ENCODE measurements at regions not wholly inside any gene's neighbourhood (a gene's known extent, or its start where the extent isn't known, plus 50 kb on each side); places are given as distances from the start of the nearest gene placed in this dataset.

DNA sequence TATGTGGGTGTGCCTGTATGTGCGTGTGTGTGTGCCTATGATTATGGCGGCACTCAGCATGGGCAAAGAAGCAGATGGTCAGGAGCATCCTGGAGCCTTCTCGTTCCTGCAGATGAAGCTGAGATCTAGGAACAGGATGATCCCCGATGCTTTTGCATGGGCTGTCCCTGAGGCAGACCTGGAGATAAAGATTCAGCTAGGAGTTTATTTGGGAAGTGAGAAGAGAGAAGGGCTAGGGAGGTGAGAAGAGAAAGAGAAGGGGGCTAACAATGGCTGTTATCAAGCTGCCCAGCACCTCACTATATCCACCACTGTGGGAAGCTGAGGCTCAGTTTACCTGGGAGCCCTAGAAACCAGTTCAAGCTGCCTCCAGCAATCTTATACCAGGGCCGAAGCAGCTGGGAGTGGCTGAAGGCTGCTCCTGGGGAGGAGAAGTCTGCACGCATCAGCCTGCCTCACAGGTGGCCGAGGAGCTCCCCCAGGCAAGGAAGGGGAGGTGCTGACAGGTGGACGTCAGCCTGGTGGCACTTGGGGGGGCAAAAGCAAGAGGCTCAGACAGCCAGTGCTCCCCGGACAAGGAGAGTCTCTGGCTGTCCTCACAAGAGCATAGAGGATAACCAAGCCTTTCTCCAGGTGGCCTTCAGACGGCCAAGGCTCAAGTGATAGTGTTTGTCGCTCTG is 94.0 kb upstream of the IQSEC1 start:
- Mint-ChIP-seq H3K9me3 (no peaks in the 10 kb centered on the region), H3K27ac (no peak overlapping the region), H3K27me3 (peaks cover 0 to 2% of the 10 kb centered on the region in 2 donors), H3K4me1 (ENCODE audit: low read depth in 2 of 2) (no peaks in the 10 kb centered on the region), H3K4me3 (no peak overlapping the region), H3K36me3 (no peaks in the 10 kb centered on the region)
- ATAC-seq (no peak), DNase-seq (ENCODE audit: low spot score) (no peak)

DNA sequence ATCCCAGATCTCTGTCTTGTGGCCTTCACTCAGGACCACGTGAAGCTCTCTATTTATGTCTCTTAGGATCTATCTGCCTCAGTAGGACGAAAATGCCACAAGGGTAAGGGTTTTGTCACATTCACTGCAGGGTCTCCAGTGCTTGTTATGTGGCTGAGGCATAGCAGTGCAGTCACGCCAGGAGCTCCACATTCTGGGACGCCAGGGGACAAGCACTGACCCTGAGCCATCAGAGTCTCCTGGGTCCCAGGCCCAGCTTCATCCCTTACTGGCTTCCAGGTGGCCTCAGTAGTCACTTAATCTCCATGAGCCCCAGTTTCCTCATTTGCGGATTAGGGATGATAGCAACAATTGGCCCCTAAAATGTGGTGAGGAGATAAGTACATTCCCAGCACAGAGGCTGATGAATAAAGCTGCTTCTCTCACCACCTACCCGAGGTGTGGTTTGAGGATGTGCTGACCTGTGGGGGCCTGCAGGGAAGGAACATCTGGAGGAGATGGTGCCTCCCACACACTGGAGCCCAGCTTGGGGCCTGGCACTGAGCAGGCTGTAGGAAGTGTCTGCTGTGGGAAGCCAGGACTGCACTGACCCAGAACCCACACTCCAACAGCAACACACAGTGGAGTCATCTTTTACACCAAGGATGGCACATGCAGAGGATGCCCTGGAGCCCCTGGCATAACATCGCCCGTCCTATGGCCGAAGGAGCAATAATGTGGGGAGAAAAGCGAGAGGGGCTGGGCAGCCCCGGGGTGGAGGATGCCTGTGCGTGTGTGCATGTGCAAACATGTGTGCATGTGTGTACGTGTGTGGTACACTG is 93.2 kb upstream of the IQSEC1 start:
- H3K9me3 Mint-ChIP-seq: no peaks in the 10 kb centered on the region
- H3K27me3 Mint-ChIP-seq: peaks cover 0 to 2% of the 10 kb centered on the region in 2 donors
- DNase-seq (ENCODE audit: low spot score) (no peak), ATAC-seq (no peak)
- H3K27ac Mint-ChIP-seq: no peak overlapping the region
- no peak overlapping the region for H3K4me3 Mint-ChIP-seq
- H3K36me3 Mint-ChIP-seq: no peaks in the 10 kb centered on the region
- H3K4me1 Mint-ChIP-seq (ENCODE audit: low read depth in 2 of 2): no peaks in the 10 kb centered on the region

DNA sequence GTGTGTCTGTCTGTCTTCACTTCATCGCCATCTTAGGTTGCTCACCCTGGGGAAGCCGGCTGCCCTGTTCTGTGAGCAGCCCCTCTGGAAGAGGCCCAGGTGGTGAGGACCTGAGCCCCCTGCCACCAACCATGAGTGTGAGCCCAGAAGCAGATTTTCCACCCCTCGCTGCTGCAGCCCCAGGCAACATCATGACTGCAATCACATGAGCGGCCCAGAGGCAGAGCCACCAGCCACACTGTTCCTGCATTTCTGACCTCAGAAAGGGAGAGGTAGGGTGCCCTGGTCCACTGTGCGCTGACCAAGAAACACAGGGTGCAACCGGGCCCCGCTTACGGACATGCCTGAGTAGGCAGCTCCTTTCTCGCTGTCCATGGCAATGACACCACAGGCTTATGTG is 92.3 kb upstream of the IQSEC1 start:
- ATAC-seq: no peak
- Mint-ChIP-seq H3K27ac (no peak overlapping the region), H3K27me3 (peaks cover 0 to 2% of the 10 kb centered on the region in 2 donors), H3K9me3 (no peaks in the 10 kb centered on the region), H3K4me1 (ENCODE audit: low read depth in 2 of 2) (no peaks in the 10 kb centered on the region), H3K4me3 (no peak overlapping the region), H3K36me3 (no peaks in the 10 kb centered on the region)
- DNase-seq (ENCODE audit: low spot score): no peak

DNA sequence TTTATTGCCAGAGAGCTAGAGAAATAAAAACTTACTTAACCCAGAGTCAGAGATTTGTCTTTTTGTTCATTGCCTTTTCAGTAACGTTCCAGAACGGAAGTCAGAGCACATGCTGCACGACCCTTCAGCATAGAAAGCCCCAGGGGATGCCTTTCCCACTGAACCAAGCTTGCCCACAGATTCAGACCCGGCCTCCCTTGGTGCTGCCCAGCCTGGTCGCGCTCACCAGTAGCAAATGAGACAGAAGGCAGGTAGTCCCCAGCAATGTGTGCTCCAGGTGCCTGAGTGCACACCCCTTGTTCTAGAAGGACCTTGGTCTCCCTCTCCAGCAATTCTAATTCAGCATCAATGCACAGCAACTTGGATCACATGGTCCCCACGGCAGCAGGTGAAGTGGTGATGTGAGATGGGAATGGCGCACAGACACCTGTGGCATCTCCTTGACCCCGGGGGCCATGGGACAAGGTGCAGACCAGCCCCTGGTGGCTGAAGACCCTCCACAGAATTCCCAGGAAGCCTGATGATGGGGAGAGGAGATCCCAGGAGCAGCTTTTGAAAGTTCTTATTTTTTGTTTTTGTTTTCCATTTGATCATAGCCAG is 91.8 kb upstream of the IQSEC1 start:
- Mint-ChIP-seq H3K27ac (no peak overlapping the region), H3K9me3 (no peaks in the 10 kb centered on the region), H3K4me1 (ENCODE audit: low read depth in 2 of 2) (no peaks in the 10 kb centered on the region), H3K27me3 (peaks cover 0 to 2% of the 10 kb centered on the region in 2 donors), H3K36me3 (no peaks in the 10 kb centered on the region), H3K4me3 (no peak overlapping the region)
- ATAC-seq (no peak), DNase-seq (ENCODE audit: low spot score) (no peak)

- ATAC-seq: no peak
- no peaks in the 10 kb centered on the region for H3K9me3 Mint-ChIP-seq
- no peak overlapping the region for H3K27ac Mint-ChIP-seq
- H3K4me3 Mint-ChIP-seq: no peak overlapping the region
- peaks cover 0 to 2% of the 10 kb centered on the region in 2 donors for H3K27me3 Mint-ChIP-seq
- H3K4me1 Mint-ChIP-seq (ENCODE audit: low read depth in 2 of 2): no peaks in the 10 kb centered on the region
- no peaks in the 10 kb centered on the region for H3K36me3 Mint-ChIP-seq
- no peak for DNase-seq (ENCODE audit: low spot score)
Measured at GRCh38 chr3:13163848-13164382, 90.7 kb upstream of the IQSEC1 start.

GRCh38 chr3:13162549-13163320 is 89.5 kb upstream of the IQSEC1 start:
- DNase-seq (ENCODE audit: low spot score): no peak
- Mint-ChIP-seq H3K9me3 (no peaks in the 10 kb centered on the region), H3K27ac (no peak overlapping the region), H3K4me3 (no peak overlapping the region), H3K36me3 (no peaks in the 10 kb centered on the region), H3K4me1 (ENCODE audit: low read depth in 2 of 2) (no peaks in the 10 kb centered on the region), H3K27me3 (peaks cover 0 to 2% of the 10 kb centered on the region in 2 donors)
- ATAC-seq: no peak

GRCh38 chr3:13161771-13162535 is 88.7 kb upstream of the IQSEC1 start:
- Mint-ChIP-seq H3K9me3 (no peaks in the 10 kb centered on the region), H3K36me3 (no peaks in the 10 kb centered on the region), H3K27me3 (peaks cover 0 to under 1% of the 10 kb centered on the region in 2 donors), H3K4me3 (no peak overlapping the region), H3K27ac (no peak overlapping the region), H3K4me1 (ENCODE audit: low read depth in 2 of 2) (no peaks in the 10 kb centered on the region)
- ATAC-seq (no peak), DNase-seq (ENCODE audit: low spot score) (no peak)

- peaks cover 6% of the 10 kb centered on the region for H3K9me3 Mint-ChIP-seq
- DNase-seq (ENCODE audit: low spot score) (no peak), ATAC-seq (no peak)
- H3K4me3 Mint-ChIP-seq: no peak overlapping the region
- peaks cover 0 to 5% of the 10 kb centered on the region in 2 donors for H3K27me3 Mint-ChIP-seq
- H3K4me1 Mint-ChIP-seq (ENCODE audit: low read depth in 2 of 2): no peaks in the 10 kb centered on the region
- no peaks in the 10 kb centered on the region for H3K36me3 Mint-ChIP-seq
- no peak overlapping the region for H3K27ac Mint-ChIP-seq
Measured at GRCh38 chr3:13161021-13161759, 88.0 kb upstream of the IQSEC1 start.

- DNase-seq (ENCODE audit: low spot score) (no peak), ATAC-seq (no peak)
- Mint-ChIP-seq H3K9me3 (peaks cover 7% of the 10 kb centered on the region), H3K4me1 (ENCODE audit: low read depth in 2 of 2) (no peaks in the 10 kb centered on the region), H3K4me3 (no peak overlapping the region), H3K36me3 (peaks cover 1% of the 10 kb centered on the region), H3K27me3 (peaks cover 0 to 6% of the 10 kb centered on the region in 2 donors), H3K27ac (no peak overlapping the region)
Measured at GRCh38 chr3:13160619-13161018, 87.4 kb upstream of the IQSEC1 start.

- Mint-ChIP-seq H3K27ac (no peak overlapping the region), H3K27me3 (peaks cover 2 to 9% of the 10 kb centered on the region in 2 donors), H3K9me3 (peaks cover 11% of the 10 kb centered on the region), H3K4me1 (ENCODE audit: low read depth in 2 of 2) (no peaks in the 10 kb centered on the region), H3K4me3 (no peak overlapping the region), H3K36me3 (peaks cover 8% of the 10 kb centered on the region)
- ATAC-seq: no peak
- no peak for DNase-seq (ENCODE audit: low spot score)
Measured at GRCh38 chr3:13159890-13160289, 86.7 kb upstream of the IQSEC1 start.

- ATAC-seq: no peak
- DNase-seq (ENCODE audit: low spot score): no peak
- no peak overlapping the region for H3K27ac Mint-ChIP-seq
- H3K27me3 Mint-ChIP-seq: peaks cover 7 to 17% of the 10 kb centered on the region in 2 donors
- H3K9me3 Mint-ChIP-seq: peaks cover 16% of the 10 kb centered on the region
- no peak overlapping the region for H3K4me3 Mint-ChIP-seq
- no peaks in the 10 kb centered on the region for H3K4me1 Mint-ChIP-seq (ENCODE audit: low read depth in 2 of 2)
- peaks cover 14% of the 10 kb centered on the region for H3K36me3 Mint-ChIP-seq
Measured at GRCh38 chr3:13158871-13159270, 85.6 kb upstream of the IQSEC1 start.

GRCh38 chr3:13158408-13158807 is 85.2 kb upstream of the IQSEC1 start:
- H3K4me1 Mint-ChIP-seq (ENCODE audit: low read depth in 2 of 2): no peaks in the 10 kb centered on the region

More at GRCh38 chr3:13158408-13158807, 85.2 kb upstream of the IQSEC1 start:
- DNase-seq (ENCODE audit: low spot score) (no peak), ATAC-seq (no peak)
- Mint-ChIP-seq H3K4me3 (no peak overlapping the region), H3K27me3 (peaks cover 7 to 19% of the 10 kb centered on the region in 2 donors), H3K36me3 (peaks cover 14% of the 10 kb centered on the region), H3K27ac (no peak overlapping the region), H3K9me3 (peaks cover 16% of the 10 kb centered on the region)
